H1 (cell line): ENCODE measurements at regions not wholly inside any gene's neighbourhood (a gene's known extent, or its start where the extent isn't known, plus 50 kb on each side); places are given as distances from the start of the nearest gene placed in this dataset.

Experiments
- KDM1A ChIP-seq: fragments of 200-600, 300-600 bp; sonication (generic); IDR thresholded peaks from 2 replicates; pipeline ENCODE4 v1.7.1; 2016; ENCODE audit warnings: mild to moderate bottlenecking, low read length, borderline replicate concordance
- POLR2AphosphoS5 ChIP-seq: IDR thresholded peaks from 2 replicates; pipeline ENCODE4 v1.6.1; 2011; ENCODE audit warnings: low read depth, low read length

DNA sequence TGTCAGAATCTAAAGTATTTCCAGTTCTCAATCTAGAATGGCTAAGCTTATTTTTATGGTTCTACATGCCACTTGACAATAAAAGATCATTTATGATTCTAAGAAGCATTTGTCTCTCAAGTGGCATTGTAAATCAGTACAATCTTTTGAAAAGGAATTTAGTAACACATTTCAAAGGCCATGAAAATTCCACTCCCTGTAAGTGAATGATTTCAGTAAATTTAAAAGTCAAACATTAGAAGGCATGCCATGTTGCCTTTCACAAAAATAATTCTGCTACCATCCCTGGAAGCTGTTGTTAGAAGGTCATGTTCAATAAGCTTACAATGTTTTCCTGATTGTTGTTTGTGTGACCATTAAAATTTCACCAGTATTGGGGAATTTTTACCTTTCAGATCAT, 142.9 kb downstream of the RPIA start:
- TF ChIP-seq KDM1A: no peak
- no peak for TF ChIP-seq POLR2AphosphoS5
